Fibroblast of skin of left biceps (primary cell): ENCODE measurements at regions not wholly inside any gene's neighbourhood (a gene's known extent, or its start where the extent isn't known, plus 50 kb on each side); places are given as distances from the start of the nearest gene placed in this dataset.

Source experiments
- DNase-seq, 2 experiments: peaks; one replicate each; pipeline ENCODE4 v3.0.0-alpha.2; 2013; ENCODE audit warnings: low read depth in 2 of 2

DNA sequence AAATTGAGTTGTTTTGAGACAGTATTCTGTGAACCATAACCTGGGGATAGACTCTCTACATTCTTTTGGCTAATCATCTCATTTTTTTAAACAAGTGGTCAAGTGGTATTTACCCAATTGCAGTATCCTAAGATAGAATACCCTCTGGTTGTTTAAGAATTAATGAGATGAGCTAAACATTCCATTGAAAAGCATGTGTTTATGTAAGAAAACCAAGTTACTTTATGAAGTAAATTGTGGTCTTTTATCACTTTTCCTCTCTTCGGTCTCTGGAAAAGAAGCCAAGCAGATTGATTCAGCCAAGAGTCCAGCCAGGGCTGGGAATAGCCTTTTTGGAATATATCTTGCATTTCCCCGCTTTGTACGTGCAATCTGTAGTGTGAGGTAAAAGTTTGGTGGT lies 185.7 kb upstream of the TOPAZ1 start:
- DNase-seq = no peak

DNA sequence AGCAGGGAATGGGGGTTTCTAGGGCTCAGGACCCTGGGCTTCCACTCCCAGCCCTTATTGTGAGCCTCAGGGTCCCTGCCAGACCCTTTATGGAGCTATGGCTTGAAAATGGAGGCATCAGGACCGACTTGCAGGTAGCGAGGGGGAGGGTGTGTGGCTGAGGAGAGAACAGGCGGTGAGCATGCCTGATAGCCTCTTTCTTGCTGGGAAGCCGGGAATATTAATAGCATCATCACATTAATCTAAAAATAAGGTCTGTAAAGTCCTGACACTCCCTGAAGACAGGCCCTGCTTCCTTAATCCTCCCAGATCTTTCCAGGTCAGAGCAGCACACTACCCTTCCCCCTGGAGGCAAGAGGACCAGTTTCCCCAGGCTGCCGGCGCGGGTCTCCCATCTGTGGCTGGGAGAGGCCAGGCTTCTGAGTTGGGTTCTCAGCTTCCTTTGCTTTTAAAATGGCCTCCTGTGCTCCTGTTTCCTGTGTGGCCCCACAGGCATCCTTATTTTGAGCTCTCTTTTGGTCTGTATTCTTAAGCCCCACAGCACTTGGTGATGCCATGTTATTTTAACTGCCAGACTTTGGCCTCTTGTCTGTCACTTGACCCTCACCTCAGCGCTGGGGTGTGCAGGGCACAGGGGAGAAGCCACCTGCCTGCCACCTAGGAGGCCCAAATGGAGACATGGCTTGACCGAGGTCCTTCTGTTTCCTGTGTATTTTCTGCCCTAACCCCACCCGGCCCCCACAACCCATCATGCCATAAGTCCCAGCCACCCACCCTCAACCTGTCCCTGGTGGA lies 185.0 kb upstream of the TOPAZ1 start:
- DNase-seq = no peak

- DNase-seq = no peak
Observed at GRCh38 chr3:44058022-44058867, 183.4 kb upstream of the TOPAZ1 start.

DNA sequence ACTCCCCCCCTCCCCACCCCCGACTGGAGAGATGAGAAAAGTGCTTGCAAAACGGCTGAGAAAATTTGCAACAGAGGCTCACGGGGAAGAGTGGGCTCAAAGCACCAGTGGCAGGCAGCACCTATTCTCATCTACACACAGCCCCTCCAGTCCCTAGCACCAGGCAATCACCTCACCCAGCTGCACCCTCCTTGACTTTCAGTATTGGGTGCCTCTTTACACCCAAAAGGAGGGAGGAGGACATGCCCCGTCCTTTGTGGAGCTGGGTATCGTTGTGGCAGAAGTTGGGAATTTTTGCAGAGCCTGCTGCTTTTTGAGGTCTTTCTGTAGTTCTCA lies 182.8 kb upstream of the TOPAZ1 start:
- no peak for DNase-seq

DNA sequence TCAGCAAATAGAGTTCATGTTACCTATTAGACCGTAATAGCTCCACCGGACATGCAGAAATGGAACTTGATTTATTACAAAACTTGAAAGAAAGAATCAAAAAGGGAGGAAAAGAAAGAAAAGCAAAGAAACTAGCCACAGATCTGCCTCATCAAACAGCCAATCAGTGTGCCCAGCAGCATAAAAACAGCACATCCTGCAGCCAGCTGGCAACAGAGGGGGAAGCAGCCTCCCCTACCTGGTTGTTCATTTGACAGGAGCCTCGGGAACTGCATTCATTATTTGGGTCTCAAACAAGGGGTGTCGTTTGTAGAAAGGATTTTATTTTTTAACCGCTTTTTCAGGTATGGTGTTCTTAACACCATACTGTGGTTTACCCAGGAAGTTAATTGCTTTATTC lies 181.5 kb upstream of the TOPAZ1 start:
- DNase-seq = no peak

- no peak for DNase-seq
Observed at GRCh38 chr3:44061268-44061667, 180.4 kb upstream of the TOPAZ1 start.

- DNase-seq = no peak
Observed at GRCh38 chr3:44061961-44062360, 179.7 kb upstream of the TOPAZ1 start.

GRCh38 chr3:44065311-44066094 lies 176.2 kb upstream of the TOPAZ1 start:
- DNase-seq = no peak

- DNase-seq = no peak
Observed at GRCh38 chr3:44066806-44067205, 174.9 kb upstream of the TOPAZ1 start.

DNA sequence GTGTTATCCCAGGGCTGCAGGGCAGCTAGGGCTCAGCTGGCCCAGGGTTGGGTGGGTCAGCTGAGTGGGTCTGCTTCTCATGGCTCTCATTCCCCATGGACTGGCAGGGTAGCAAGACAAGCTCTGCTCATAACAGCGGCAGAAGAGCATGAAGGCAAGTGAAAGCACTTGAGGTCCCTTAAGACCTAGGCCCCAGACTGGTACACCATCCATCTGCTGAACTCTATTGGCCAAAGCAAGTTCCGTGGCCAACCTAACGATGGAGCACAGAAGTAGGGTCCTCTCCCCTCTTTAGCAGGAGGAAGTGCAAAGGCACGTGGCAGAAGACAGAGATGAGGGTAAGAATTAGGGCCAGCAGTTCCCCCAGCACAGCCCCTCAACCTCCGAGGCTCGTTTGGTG lies 174.3 kb upstream of the TOPAZ1 start:
- no peak for DNase-seq

DNA sequence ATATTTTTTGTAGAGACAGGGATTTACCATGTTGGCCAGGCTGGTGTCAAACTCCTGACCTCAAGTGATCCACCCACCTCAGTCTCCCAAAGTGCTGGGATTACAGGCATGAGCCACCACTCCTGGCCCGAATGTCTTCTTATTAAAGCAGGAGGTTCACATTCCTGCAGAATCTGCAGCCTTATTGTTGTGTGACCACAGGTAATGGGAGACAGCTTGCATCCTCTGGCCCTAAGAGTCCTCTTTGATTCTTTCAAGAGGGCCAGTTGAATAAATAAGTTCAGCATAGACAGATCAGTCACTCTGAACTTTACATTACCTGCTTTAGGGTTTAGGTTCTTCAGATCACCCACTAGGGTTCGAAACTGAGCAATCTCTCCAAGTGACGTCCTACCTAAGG lies 172.9 kb upstream of the TOPAZ1 start:
- no peak for DNase-seq

DNA sequence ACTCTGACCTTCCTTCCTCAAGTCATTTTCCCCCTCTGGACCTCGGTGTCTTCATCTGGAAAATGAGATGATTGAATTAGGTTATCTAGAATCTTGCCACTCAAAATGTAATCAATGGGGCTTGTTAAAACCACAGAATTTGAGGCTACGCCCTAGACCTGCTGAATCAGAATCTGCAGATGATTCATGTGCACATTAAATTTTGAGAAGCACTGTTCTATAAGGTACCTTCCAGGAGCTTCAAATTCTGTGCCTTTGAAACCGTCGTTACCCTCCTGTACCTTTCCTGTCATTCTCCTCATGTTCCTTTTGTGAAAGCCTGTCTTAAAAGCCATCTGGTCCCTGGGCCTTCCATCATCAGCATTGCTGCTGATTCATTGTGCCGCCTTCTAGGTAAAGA lies 172.4 kb upstream of the TOPAZ1 start:
- DNase-seq = no peak

DNA sequence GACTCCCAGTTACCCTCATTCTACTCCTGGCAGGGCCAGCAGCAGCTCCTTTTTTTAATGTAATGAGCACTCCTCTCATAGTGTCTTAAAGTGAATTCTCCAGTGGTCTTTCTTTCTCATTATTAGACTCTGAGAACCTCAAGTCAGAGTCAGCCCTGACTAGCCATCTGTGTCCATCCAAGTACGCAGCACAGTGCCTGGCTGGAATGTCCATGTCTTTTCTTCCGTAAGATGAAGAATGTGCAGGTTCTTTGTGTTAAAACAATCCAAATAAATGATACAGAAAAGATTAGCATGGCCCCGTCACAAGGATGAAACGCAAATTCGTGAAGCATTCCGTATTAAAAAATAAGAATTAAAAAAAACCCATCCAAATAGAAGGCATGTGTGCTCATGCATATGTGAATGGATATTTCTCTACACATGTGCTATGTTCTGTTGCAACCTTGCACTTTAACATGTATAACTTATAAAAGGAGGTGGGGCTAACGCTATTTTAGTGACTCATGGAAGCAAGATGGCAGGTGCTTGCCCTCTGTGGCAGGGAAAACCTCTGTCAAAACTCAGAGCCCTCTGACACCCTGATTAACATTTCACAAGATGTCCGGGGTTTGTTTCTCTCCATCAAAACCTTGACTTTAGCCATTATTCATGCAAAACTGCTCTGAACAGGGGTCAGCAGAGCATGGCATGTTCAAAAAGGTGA lies 170.7 kb upstream of the TOPAZ1 start:
- DNase-seq = no peak

DNA sequence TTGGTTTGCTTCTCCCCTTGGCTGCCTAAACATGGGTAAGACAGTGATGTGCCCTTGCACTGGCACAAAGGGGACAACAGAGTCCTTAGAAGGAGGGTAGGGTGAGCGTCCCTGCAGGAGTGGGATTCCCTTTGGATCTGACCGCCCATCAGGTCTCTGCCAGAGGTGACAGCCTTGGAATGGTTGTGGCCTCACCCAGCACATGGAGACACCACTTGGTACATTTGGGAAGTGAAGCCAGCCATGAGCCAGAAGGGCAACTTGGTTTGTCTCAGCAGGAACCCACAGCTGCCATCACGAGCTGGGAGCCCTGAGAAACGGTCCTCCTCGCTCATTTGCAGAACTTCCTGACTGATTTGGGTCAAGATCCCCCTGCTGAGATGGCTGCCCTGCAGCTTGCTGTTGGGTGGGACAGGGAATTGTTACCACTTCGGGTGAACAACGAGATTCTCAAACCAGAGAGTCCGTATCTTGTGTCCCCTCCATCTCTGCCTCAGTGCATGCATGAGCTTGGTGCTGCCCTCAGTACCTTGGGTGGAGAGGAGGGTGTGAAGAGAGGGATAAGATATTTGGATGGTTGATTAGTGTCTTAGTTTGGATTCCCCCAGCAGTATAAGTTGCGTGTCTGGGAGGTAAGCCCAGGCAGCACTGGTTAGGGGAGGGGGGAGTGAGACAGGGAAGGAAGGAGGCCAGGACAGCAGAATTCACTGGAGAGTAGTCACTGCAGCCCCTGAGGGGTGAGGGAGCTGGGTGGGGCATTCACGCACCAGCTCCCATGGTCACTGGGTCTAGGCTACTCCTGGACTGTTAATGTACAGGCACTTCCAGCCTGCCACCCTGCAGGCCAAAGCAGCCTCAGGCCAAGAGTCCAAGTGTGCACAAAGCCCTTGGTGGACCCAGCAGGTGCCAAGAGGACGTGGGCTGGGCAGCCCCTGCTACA lies 168.8 kb upstream of the TOPAZ1 start:
- no peak for DNase-seq

DNA sequence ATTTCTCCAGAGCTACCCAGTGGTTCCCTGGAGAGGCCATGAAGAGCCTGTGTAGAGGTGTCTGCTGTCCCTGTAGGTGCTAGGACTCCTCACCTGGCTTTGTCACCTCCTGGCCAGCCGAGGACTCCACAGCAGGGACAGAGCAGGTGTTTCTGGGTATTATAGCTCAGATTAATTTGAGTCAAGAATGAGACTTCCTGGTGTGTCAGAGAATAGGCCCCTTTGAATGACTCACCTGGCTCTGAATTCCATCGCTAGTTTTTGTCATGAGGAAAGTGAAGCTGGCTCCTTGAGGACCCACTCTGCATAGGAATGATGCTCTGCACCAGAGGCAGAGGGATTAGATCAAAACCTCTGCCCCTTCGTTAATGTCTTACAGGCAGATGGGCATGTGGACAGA lies 167.5 kb upstream of the TOPAZ1 start:
- DNase-seq = no peak

DNA sequence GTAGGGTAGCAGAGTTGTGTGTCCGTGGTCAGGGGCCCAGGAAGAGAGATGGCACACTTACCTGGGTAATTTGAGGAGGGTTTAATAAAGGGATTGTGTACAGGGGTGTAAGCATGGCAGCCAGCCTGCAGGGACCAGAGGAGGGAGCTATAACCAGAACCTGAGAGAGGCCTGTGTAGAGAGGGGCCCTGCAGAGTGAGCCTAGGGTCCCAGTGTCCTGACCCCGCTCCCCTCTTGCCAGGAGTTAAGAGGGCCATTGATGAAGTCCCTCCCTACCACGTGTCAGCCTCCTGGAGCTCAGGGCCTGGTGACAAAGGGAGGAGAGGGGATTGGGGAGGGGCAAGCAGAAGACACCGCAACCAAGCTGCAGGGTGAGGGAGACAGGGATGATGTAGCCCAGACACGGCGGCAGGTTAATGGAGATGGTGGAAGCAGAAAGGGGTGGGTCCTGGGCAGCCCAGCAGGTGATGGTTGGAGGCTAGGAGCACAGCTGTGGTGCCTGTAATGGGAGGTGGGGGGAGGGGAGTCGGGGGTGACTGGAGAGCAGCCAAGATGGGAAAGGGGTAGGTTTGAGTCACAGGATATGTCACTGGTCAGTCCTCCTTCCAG lies 165.4 kb upstream of the TOPAZ1 start:
- DNase-seq = no peak

- DNase-seq = no peak
Observed at GRCh38 chr3:44077267-44077666, 164.4 kb upstream of the TOPAZ1 start.

- DNase-seq = no peak
Observed at GRCh38 chr3:44078863-44079262, 162.8 kb upstream of the TOPAZ1 start.

- no peak for DNase-seq
Observed at GRCh38 chr3:44079916-44080315, 161.8 kb upstream of the TOPAZ1 start.

DNA sequence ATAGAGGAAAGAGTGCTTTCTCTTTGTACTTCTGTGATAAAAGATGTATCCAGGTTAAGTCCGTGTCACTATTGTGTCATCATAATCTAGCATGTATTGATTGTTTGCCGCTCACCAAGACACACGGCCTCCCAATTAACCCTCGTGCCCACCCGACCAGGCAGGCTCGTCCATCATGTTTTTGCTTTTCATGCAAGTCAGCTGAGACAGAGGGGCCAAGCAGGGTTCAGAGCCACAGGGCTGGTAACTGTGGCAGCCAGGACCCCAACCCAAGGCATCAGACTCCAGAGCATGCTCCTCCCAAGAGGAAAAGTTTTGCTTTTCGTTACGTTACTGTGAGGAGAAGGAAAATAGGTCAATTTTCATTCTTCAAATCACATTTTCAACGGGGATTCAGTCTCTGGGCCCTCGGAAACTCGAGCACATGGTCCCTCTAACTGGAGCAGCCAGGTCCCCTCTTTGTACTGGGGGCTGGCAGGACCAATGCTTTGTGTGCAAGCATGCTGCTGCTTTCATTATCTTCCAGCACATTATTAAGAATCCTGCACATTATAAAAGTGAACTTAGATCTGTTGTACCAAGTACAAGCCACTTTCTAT lies 161.1 kb upstream of the TOPAZ1 start:
- DNase-seq = no peak
